GM19372 (cell line): ENCODE measurements at regions not wholly inside any gene's neighbourhood (a gene's known extent, or its start where the extent isn't known, plus 50 kb on each side); places are given as distances from the start of the nearest gene placed in this dataset.
"Not testable (repeated sequence)": the region's sequence is repeated elsewhere in the genome, so short reads cannot be mapped to it uniquely, and the experiment has no call there.

Experiments used
- ATAC-seq: cut with Tn5 transposase; IDR thresholded peaks from one replicate; pipeline ENCODE4 v1.9.1; 2021; ENCODE audit warnings: mild to moderate bottlenecking, low read depth, moderate library complexity; ENCODE audit not compliant: unreplicated experiment

DNA sequence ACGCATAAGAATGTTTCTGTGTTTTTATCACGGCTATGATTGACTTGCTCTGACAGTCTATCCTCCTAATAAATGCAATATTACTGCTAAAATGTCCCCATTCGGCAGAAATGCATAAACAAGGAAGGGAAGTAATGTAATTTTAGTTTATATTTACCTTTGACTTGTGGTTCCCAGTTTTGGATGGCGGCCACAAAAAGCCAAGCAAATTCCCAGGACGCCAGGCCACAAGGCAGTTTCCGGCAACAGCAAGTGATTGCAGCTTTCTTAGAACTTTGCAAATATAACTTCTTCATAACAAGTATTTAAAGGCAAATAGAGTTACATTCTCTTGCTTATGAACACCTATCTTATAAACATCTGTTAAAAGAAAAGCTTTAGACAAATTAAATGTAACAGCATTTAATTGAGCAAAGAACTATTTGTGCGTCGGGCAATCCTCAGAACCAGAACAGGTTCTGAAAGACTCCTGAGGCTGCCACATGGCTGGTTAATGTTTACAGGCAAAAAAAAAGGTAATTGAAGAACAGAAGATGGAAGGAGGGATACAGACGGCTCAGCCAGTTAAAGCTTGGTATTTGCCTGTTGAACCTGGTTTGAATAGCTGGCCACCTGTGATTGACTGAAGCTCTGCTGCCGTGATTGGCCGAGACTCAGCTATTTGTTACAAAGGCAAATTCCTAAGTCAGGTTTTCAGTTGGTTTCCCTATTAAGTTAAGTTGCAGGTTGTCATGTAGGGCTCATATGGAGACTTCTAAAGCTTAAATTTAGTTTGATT is 80.8 kb downstream of the C21orf91 start:
- no peak for ATAC-seq

GRCh38 chr21:17736072-17736471 is 83.1 kb downstream of the C21orf91 start:
- no peak for ATAC-seq

DNA sequence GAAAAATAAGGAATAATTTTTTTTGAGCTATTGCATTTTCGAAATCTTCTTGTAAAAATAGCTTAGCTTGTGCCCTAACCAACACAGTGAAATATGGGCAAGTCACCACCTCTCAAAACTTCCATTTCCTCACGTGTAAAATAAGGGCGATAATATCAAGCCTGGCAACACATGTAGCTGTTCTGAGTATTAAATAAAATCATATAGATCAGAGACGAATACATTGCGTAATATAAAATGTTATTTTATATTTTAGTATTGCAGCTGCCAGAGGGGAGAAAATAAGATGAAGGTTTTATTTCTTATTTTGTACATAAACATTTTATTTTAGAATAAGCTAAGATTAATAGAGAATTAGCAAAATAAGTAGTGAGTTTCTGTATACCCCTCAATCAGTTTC is 85.9 kb downstream of the C21orf91 start:
- ATAC-seq, result no peak

DNA sequence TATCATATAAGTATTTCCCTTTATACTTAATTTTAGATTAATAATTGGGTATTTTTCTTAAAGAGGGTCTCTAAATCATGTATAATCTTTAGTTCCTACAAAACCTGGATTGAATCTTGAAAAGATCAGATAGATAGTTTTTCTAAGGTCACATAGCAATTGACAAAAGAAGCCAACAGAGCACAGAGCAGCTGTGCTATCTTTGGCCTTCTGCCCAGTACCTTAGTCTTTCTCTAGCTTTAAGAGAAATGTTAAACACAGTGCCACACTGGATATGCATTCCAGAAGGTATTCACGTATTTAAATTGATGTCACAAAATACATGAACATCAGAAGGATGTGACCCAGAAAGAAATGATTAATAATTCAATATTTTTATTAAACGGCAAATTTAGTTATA is 86.8 kb downstream of the C21orf91 start:
- no peak for ATAC-seq

- ATAC-seq, result no peak
Measured at GRCh38 chr21:17731554-17731953, 87.6 kb downstream of the C21orf91 start.

DNA sequence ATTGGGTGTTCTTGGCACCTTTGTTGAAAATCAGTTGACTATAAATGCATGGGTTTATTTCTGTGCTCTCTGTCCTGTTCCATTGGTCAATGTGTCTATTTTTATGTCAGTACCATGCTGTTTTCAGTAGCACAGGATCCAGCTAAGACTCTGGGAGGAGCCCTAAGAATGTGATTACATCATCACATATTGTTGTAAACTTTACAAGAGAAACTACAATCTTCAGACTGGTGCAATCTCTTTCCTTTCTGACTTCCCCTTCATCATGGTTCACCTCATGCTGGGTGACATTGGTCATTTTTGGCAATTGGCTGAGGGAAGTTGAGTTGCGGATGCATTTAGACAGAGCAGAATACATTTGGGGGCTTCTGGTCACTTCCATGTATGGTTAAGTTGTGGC is 88.4 kb downstream of the C21orf91 start:
- ATAC-seq, result no peak

GRCh38 chr21:17729455-17729854 is 89.7 kb downstream of the C21orf91 start:
- no peak for ATAC-seq

DNA sequence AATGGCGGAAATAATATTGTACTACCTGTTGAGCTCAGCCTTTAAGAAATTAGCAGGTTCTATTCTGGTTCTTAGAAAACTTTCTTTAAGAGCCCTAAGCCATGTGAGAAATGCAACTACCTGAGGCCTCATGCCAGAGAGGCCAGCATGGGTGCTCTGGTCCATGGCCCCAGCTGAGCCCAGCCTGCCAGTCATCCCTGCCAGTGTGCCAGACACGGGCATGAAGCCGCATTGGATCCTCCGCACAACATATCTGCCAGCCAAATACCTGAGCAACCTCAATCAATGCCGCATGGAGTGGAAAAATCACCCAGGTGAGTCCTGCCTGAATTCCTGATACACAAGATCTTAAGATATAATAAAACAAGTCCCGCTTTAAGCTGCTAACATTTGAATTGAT is 91.8 kb downstream of the C21orf91 start:
- no peak for ATAC-seq

DNA sequence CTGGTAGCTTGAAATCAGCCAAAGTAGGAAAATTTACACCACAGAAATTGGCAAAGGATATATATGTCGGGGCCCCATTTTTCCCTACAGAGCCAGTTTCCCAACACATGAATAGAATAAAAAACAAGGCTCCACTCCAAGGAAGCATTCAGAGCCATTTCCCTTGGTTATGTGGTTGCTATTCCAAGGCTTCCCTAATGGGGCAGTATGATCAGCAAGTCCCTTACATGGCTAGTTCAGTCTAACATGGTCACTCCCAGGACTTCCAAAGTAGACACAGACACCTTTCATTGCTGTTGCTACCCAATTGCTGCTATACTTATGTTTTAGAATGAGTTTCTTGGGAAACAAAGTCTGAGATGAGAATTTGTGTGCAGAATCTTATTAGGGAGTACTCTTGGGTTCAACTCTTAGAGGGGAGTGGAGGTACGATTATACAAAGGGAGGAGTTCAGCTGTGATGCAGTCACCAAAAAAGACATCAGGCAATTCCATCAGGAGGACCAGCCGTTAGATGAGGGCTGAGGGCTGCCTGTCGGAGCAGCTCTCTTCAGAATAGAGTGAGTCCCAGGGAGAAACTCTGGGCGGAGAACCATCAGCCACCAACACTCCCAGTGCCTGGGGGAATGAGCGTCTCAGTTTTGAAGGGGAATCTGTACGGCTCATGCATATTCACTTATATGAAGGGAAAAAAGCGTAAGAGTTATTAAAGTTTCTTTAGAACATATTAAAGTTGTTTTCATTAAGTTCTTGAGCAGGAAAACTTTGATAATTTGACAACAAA is 92.9 kb downstream of the C21orf91 start:
- no peak for ATAC-seq

DNA sequence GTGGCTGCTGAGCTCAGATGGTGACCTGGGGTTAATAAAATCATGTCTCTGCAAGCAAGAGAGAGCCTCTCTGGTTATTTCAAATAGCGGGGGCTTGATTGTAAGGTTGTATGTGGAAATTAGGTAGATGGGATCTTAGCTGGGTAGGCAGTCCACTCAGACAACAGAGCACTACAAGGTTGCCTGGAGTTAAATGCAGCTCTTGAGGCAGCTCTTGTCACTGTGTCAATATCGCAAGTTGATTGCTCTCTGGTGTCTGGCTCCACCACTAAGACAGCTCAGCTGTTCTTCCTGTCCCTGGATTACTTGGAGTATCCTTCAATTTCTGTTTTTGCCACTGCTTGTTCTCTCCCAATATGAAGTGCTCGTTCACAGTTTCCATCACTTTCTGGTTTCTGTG is 93.8 kb downstream of the C21orf91 start:
- ATAC-seq, result no peak

DNA sequence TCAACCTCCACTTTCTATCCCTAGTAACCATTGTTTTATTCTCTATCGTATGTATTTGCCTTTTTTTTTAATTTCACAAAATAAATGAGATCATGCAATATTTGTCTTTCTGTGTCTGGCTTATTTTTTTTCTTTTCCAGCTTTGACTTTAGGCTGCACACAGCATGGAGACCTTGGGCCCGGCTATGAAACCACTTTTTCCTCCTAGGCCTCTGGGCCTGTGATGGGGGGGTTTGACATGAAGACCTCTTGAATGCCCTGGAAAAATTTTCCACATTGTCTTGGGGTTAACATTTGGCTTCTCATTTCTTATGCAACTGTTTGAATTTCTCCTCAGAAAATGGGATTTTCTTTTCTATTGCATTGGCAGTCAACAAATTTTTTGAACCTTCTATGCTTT is 100.2 kb upstream of the BTG3 start:
- no peak for ATAC-seq

DNA sequence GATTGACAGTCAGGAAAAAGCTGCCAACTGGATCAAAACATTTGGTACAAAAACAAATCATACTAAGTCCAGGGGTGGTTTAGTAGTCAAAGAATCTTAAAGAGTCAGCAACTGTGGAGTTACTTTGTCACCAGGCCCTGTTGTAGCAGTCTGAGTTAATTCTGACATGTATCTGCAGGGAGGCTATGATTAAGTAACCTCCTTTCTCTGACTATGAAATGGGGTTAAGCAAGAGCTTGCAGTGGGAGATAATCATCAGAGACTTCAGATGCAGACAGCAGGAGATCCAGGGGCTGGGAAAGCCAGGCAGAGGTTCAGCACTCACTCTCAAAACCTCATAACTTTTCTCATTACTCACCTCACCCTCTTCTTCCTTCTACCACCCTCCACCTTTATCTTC is 99.2 kb upstream of the BTG3 start:
- no peak for ATAC-seq

GRCh38 chr21:17709266-17709611 is 96.5 kb upstream of the BTG3 start:
- peak; percentile 98 for ATAC-seq

- ATAC-seq, result peak; percentile 40
Measured at GRCh38 chr21:17708522-17709265, 96.0 kb upstream of the BTG3 start.

DNA sequence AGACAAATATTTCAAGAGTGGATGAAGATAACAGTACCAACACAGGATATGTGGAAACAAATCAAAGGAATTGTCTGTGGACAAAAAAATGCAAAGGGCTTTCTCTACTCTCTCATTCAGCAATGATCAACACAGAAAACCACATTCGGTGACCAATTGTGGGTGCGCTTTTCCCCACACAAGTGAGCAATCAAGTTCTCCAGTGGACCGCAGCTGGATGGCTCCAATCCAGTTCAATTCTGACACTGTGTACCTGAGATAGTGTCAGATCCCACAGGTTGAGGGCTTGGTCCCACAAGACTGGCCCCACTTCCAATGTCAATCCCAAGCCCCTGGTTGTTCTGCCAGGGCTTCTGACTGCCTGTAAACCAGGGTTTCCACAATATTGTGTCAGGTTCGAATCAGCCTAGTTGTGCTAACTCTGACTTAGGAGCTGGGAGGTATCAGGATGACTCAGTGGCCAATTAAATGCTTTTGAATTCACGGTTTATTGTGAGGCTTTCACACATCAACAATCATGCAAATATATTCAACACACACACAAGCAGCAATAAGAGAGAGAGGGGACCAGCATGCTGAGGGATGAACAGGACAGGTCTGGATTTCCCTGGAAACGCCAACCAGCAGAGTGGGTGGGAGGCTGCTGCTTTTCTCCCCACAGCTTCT is 87.0 kb upstream of the BTG3 start:
- ATAC-seq, result no peak

DNA sequence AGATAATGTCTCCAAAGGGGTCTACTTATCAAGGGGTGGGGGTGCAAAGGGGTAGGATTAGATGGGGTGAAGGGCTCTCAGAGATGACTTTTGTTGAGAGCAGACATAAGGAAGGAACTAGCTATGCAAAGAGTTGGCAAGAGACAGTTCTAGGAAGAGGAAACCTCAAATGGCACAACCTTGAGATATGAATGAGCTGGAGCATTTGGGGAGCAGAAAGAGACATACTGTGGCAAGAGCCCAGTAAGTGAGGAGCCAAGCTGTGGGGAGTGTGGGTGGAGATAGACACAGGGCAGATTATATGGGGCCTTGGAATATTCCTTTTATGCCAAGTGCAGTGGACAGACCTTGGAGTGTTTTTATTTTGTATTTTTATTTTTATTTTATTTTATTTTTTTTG is 84.8 kb upstream of the BTG3 start:
- ATAC-seq, result no peak

DNA sequence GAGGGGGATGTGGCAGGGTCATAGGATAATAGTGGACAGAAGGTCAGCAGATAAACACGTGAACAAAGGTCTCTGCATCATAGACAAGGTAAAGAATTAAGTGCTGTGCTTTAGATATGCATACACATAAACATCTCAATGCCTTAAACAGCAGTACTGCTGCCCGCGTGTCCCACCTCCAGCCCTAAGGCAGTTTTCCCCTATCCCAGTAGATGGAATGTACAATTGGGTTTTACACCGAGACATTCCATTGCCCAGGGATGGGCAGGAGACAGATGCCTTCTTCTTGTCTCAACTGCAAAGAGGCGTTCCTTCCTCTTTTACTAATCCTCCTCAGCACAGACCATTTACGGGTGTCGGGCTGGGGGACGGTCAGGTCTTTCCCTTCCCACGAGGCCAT is 81.7 kb upstream of the BTG3 start:
- not testable (repeated sequence) for ATAC-seq

- ATAC-seq, result no peak
Measured at GRCh38 chr21:17693801-17694200, 81.1 kb upstream of the BTG3 start.

DNA sequence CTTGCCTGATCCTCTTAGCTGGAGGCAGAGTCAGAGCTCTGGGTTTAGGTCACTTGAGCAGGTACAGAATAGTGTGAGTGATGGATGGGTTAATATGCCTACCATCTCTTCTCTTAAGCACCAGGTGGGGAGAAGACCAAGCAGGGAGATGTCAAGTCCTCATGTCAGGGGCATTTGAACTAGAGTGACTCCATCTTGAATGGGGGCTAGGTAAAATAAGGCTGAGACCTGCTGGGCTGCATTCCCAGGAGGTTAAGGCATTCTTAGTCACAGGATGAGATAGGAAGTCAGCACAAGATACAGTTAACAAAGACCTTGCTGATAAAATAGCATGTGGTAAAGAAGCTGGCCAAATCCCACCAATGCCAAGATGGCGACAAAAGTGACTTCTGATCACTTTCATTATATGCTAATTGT is 77.4 kb upstream of the BTG3 start:
- no peak for ATAC-seq

- no peak for ATAC-seq
Measured at GRCh38 chr21:17688912-17689874, 76.5 kb upstream of the BTG3 start.
